ENCODE measurements at regions not wholly inside any gene's neighbourhood (a gene's known extent, or its start where the extent isn't known, plus 50 kb on each side); places are given as distances from the start of the nearest gene placed in this dataset.

DNA sequence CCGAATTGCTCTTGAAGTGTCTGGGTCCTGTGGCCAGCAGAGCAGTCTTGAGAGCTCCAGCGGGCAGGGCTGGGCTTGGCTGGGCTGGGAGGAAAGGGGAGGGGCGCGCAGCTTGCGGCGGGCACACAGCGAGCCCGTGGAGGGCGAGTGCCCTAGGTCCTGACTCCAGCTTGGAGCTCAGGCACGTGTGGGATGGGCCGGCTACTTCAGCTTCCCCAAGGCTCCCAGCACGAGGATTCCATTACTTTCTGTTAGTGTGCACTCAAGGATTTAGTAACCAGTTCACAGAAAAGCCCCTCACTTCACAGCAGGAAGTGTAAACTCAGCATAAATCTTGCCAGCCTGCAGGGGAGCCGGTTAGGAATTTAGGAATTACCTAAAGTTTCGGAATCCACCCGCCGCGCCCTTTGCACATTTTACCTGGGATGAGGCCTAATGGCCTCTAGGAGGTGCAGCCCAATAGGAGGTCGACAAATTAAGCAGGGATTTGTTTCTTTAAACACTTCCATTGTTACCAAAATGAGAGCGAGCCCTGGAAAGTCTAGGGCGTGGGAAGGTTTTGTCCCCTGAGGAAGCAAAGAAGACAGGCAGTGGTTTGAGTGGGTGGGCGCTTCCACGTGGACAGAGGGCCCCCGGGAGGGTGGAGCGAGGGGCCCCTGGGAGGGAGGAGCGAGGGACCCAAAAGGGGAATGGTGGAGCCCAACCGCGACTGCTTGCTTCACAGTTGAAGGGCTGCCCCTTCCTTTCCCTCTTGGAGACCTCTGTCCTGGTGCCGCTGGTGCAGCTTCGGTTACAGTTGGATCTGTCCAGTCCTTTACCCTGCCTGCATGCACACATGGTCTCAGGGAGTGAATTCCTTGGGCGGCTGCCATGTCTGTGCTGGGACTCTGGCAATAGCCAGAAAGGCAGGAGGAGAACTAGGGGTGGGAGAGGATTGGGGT is 93.3 kb downstream of the CTAGE1 start:
- TF ChIP-seq CTCF (conservative IDR thresholded peaks at IDR 0.05; ENCODE audit: low read length) (no peak), EZH2phosphoT487 (IDR thresholded peaks at IDR 0.05; ENCODE audit: borderline replicate concordance) (no peak)
